Transverse colon (tissue), 4 donors: ENCODE measurements at regions not wholly inside any gene's neighbourhood (a gene's known extent, or its start where the extent isn't known, plus 50 kb on each side); places are given as distances from the start of the nearest gene placed in this dataset.

Experiments used
- DNase-seq: peaks from one replicate; pipeline ENCODE4 v3.0.0-alpha.2; 2019
- H3K27ac ChIP-seq, 4 donors: fragments of 200-600 bp; sonication (generic); 2 replicates each; pipeline ENCODE4 v1.5.1; 2016 to 2018; ENCODE audit warnings: inconsistent platforms in 4 of 4
- H3K27me3 ChIP-seq: fragments of 200-600 bp; sonication (generic); 2 replicates; pipeline ENCODE4 v1.5.1; 2017; ENCODE audit warnings: inconsistent platforms
- H3K36me3 ChIP-seq, 4 donors: fragments of 200-600 bp; sonication (generic); 2 replicates each; pipeline ENCODE4 v1.5.1; 2017 to 2019; ENCODE audit warnings: inconsistent platforms in 4 of 4
- H3K4me1 ChIP-seq, 4 donors: fragments of 200-600 bp; sonication (generic); 2 replicates each; pipeline ENCODE4 v1.5.1; 2017 to 2020; ENCODE audit warnings: inconsistent platforms in 4 of 4
- H3K4me3 ChIP-seq, 4 donors: fragments of 200-600 bp; sonication (generic); 1 replicate in 1 of 4; 2 replicates in 3 of 4; pipeline versions ENCODE4 v1.5.1 to v1.6.1; 2017 to 2019; ENCODE audit warnings: inconsistent platforms in 4 of 4
- H3K9me3 ChIP-seq, 2 donors: fragments of 200-600 bp; sonication (generic); 2 replicates each; pipeline ENCODE4 v1.5.1; 2017 to 2019; ENCODE audit warnings: inconsistent platforms in 2 of 2
- EP300 ChIP-seq: sonication (generic); formaldehyde crosslinking; IDR thresholded peaks from one replicate; pipeline ENCODE4 v1.6.1; 2017; ENCODE audit warnings: antibody characterized with exemption, low read depth
- POLR2A ChIP-seq: fragments of 450-650 bp; IDR thresholded peaks from one replicate; pipeline ENCODE4 v1.6.1; 2016; ENCODE audit warnings: antibody characterized with exemption, mild to moderate bottlenecking, moderate library complexity
- POLR2AphosphoS5 ChIP-seq, 3 donors: sonication (generic); formaldehyde crosslinking; IDR thresholded peaks; one replicate each; pipeline ENCODE4 v1.6.1; 2016; ENCODE audit warnings: antibody characterized with exemption in 3 of 3
- WGBS, 2 donors: methylation state at CpG; one replicate each; pipeline ENCODE4 v1.1.5; 2018; ENCODE audit warnings: low coverage in 1 of 2; 5-methylcytosine and 5-hydroxymethylcytosine counted together
- in situ Hi-C, 4 donors: fragments of 200-750 bp; cut with MboI; loops; one replicate each; pipeline versions ENCODE4 v1.15.0 to v1.15.1; 2017; ENCODE audit warnings: low sequenced_read_pairs in 3 of 4, low pct_ligation_motif_present in 1 of 4, low pct_unique_long_range_greater_than_20kb in 1 of 4
- intact Hi-C: fragments of 100-400 bp; cut with DNase I; formaldehyde crosslinking; loops from one replicate; pipeline ENCODE4 v1.15.1; 2023; ENCODE audit warnings: low total_unique reads
- TF ChIP-seq, protein P1 (sequence below), 5 experiments: fragments of 200-600 bp in 3 of 5; fragments of 450-650 bp in 2 of 5; sonication (generic) in 3 of 5; IDR thresholded peaks; 1 replicate in 2 of 5; 2 replicates in 3 of 5; pipeline ENCODE4 v1.5.1; 2016 to 2017; ENCODE audit warnings: antibody characterized with exemption in 5 of 5, inconsistent platforms in 3 of 5, mild to moderate bottlenecking in 2 of 5, moderate library complexity in 1 of 5

DNA sequence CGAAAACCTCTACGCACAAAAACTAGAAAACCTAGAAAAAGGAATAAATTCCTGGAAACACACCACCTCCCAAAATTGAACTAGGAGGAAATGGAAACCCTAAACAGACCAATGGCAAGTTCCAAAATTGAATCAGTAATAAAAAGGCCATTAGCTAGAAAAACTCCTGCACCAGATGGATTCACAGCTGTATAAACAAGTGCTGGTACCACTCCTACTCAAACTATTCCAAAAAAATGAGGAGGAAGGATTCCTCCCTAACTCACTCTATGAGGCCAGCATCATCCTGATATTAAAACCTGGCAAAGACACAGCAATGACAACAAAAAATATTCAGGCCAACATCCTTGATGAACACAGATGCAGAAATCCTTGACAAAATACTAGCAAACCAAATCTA lies 228.2 kb downstream of the CHRM2 start:
- Histone ChIP-seq H3K36me3 (no peaks in the 10 kb centered on the region), H3K27ac (no peak overlapping the region), H3K27me3 (no peaks in the 10 kb centered on the region), H3K9me3 (peaks cover 0 to 6% of the 10 kb centered on the region in 2 donors), H3K4me1 (no peaks in the 10 kb centered on the region), H3K4me3 (no peak overlapping the region)
- 79 to 85% methylated on average over 2 of the region's 2 CpGs for WGBS, 2 donors
- no peak for DNase-seq
- in situ Hi-C loops (no loop called here), intact Hi-C loops (no loop called here)
- TF ChIP-seq EP300 (no peak), POLR2A (no peak), POLR2AphosphoS5 (IDR thresholded peaks at IDR 0.05) (no peak)
- TF ChIP-seq, protein P1, sequence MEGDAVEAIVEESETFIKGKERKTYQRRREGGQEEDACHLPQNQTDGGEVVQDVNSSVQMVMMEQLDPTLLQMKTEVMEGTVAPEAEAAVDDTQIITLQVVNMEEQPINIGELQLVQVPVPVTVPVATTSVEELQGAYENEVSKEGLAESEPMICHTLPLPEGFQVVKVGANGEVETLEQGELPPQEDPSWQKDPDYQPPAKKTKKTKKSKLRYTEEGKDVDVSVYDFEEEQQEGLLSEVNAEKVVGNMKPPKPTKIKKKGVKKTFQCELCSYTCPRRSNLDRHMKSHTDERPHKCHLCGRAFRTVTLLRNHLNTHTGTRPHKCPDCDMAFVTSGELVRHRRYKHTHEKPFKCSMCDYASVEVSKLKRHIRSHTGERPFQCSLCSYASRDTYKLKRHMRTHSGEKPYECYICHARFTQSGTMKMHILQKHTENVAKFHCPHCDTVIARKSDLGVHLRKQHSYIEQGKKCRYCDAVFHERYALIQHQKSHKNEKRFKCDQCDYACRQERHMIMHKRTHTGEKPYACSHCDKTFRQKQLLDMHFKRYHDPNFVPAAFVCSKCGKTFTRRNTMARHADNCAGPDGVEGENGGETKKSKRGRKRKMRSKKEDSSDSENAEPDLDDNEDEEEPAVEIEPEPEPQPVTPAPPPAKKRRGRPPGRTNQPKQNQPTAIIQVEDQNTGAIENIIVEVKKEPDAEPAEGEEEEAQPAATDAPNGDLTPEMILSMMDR (IDR thresholded peaks at IDR 0.05) = no peak

DNA sequence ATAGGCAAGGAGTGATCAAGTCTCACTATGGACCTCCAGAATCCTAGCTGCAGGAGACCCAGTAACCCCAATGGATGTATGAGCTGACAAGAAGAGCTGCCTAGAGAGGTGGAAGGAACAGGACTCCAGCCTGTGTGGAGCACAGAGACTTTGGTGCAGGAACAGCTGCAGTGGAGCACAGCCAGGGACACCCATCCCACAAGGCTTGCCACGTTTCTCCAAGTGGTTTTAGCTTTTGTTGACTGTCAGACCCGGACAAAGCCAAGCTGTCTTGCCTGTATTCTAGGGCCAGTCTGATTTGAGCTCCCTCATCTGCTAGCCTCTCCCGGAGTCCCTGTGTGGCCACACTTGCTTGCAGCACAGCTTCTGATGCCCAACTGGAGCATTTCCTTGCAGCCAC lies 224.7 kb downstream of the CHRM2 start:
- in situ Hi-C loops = no loop called here
- DNase-seq = no peak
- TF ChIP-seq POLR2A = no peak
- no peak for TF ChIP-seq EP300
- TF ChIP-seq POLR2AphosphoS5 (IDR thresholded peaks at IDR 0.05) = no peak
- TF ChIP-seq, protein P1 (IDR thresholded peaks at IDR 0.05) = no peak

DNA sequence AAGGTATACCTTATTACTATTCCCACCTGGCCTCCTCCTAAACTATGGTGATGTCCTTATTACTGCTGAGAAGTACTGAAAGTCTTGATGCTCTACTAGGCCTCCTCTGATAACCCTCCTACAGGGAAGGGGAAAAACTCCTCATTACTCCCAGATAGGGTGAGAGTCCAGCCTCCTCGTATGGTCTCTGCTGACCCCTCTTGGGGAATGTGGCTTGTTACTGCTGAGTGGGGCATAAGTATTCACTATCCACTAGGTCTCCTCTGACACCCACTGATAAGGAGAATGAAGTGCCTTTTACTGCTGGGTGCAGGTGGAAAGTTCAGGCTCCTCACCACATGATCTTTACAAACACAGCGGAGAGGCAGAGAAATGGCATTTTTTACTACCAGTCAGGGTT lies 222.9 kb downstream of the CHRM2 start:
- TF ChIP-seq POLR2AphosphoS5 (IDR thresholded peaks at IDR 0.05) (no peak), POLR2A (no peak), EP300 (no peak)
- TF ChIP-seq, protein P1 (IDR thresholded peaks at IDR 0.05) = no peak
- Histone ChIP-seq H3K4me3 (no peak overlapping the region), H3K4me1 (no peaks in the 10 kb centered on the region), H3K36me3 (no peaks in the 10 kb centered on the region), H3K9me3 (peaks cover 0 to 6% of the 10 kb centered on the region in 2 donors), H3K27me3 (no peaks in the 10 kb centered on the region), H3K27ac (no peak overlapping the region)
- no peak for DNase-seq
- in situ Hi-C loops (no loop called here), intact Hi-C loops (no loop called here)
- 50% methylated on average over 2 of the region's 2 CpGs; no CpG with 5 or more reads in 1 of the 2 donors for WGBS, 2 donors

More for the DNA sequence above, 224.7 kb downstream of the CHRM2 start:
- H3K27ac ChIP-seq = no peak overlapping the region
- WGBS, 2 donors = 45% methylated on average over 3 of the region's 3 CpGs; no CpG with 5 or more reads in 1 of the 2 donors
- H3K9me3 ChIP-seq = peaks cover 0 to 6% of the 10 kb centered on the region in 2 donors
- H3K4me1 ChIP-seq = no peaks in the 10 kb centered on the region
- no peak overlapping the region for H3K4me3 ChIP-seq
- H3K27me3 ChIP-seq = no peaks in the 10 kb centered on the region
- no peaks in the 10 kb centered on the region for H3K36me3 ChIP-seq
- intact Hi-C loops = no loop called here

DNA sequence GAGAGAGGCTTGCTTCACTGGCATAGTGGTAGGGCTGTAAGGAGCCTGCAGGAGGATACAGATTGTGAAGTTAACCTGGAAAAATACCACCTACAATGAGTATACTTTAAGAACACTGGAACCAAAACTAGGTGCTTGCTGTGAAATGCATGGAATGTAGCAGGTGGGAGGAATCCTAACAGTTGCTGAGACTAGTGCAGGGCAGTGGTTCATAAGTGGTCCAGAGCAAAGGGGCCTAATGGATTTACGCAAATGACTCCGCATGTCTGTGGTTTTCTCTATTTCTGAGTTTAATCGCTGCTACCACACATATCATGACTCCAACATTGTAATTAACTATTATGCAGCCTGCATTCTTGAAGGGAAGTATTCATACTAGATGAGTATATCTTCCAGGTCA lies 218.4 kb downstream of the CHRM2 start:
- TF ChIP-seq, protein P1 (IDR thresholded peaks at IDR 0.05) = no peak
- no peak for TF ChIP-seq POLR2A
- no peak for TF ChIP-seq POLR2AphosphoS5 (IDR thresholded peaks at IDR 0.05)
- TF ChIP-seq EP300 = no peak
- Histone ChIP-seq H3K4me1 (peaks cover 0 to 7% (median 0%) of the 10 kb centered on the region in 4 donors), H3K27me3 (no peaks in the 10 kb centered on the region), H3K4me3 (no peak overlapping the region), H3K27ac (no peak overlapping the region), H3K9me3 (no peaks in the 10 kb centered on the region), H3K36me3 (no peaks in the 10 kb centered on the region)
- no peak for DNase-seq
- 89 to 100% methylated on average over 3 of the region's 3 CpGs for WGBS, 2 donors
- intact Hi-C loops = loop anchor here (5.0 kb wide), 1 partner anchor 395 kb away; no protein-coding TSS in a partner anchor
- in situ Hi-C loops = no loop called here
